Keratinocyte (primary cell): ENCODE measurements at regions not wholly inside any gene's neighbourhood (a gene's known extent, or its start where the extent isn't known, plus 50 kb on each side); places are given as distances from the start of the nearest gene placed in this dataset.

Experiments used
- DNase-seq: peaks from one replicate; pipeline ENCODE4 v3.0.0-alpha.2; 2011; ENCODE audit warnings: low read depth, missing footprints, low spot score
- FAIRE-seq: peaks from 2 replicates; lab custom pipeline; 2011; peaks lifted over from hg19 to GRCh38; lab: Jason Lieb, UNC
- H2AFZ ChIP-seq: 2 replicates; pipeline ENCODE4 v1.6.0; 2012; ENCODE audit warnings: low read length, control low read depth, inconsistent platforms; ENCODE audit not compliant: control insufficient read depth
- H3K27ac ChIP-seq: 2 replicates; pipeline ENCODE4 v1.5.1; 2011; ENCODE audit warnings: low read length; ENCODE audit not compliant: control insufficient read depth, insufficient read depth
- H3K27me3 ChIP-seq: 3 replicates; pipeline ENCODE4 v1.6.0; 2011; ENCODE audit warnings: low read length; ENCODE audit not compliant: control insufficient read depth, insufficient read depth; ENCODE audit errors: extremely low read depth
- H3K36me3 ChIP-seq, 2 experiments: 2 replicates in 1 of 2; 3 replicates in 1 of 2; pipeline ENCODE4 v1.5.1; 2011; ENCODE audit warnings: low read length in 2 of 2, mild to moderate bottlenecking in 1 of 2; ENCODE audit not compliant: control insufficient read depth in 2 of 2, insufficient read depth in 2 of 2; ENCODE audit errors: extremely low read depth in 1 of 2
- H3K4me1 ChIP-seq: 3 replicates; pipeline ENCODE4 v1.5.1; 2011; ENCODE audit warnings: low read length; ENCODE audit not compliant: control insufficient read depth, insufficient read depth; ENCODE audit errors: extremely low read depth
- H3K4me2 ChIP-seq: 3 replicates; pipeline ENCODE4 v1.6.0; 2011; ENCODE audit warnings: low read depth, low read length; ENCODE audit not compliant: control insufficient read depth, insufficient read depth; ENCODE audit errors: extremely low read depth
- H3K4me3 ChIP-seq, 3 experiments: fragments of 200-600 bp in 1 of 3; sonication (generic) in 1 of 3; 2 replicates in 2 of 3; 3 replicates in 1 of 3; pipeline ENCODE4 v1.5.1; 2011 to 2016; ENCODE audit warnings: low read length in 3 of 3, mild to moderate bottlenecking in 3 of 3, control low read depth in 2 of 3, inconsistent platforms in 1 of 3, low read depth in 1 of 3, mixed read lengths in 1 of 3, mixed run types in 1 of 3, moderate library complexity in 1 of 3; ENCODE audit not compliant: control insufficient read depth in 2 of 3, insufficient read depth in 2 of 3; ENCODE audit errors: extremely low read depth in 1 of 3
- H3K79me2 ChIP-seq: 2 replicates; pipeline ENCODE4 v1.6.0; 2012; ENCODE audit warnings: low read length; ENCODE audit not compliant: control insufficient read depth, insufficient read depth
- H3K9ac ChIP-seq: 3 replicates; pipeline ENCODE4 v1.6.0; 2011; ENCODE audit warnings: low read length; ENCODE audit not compliant: control insufficient read depth, insufficient read depth; ENCODE audit errors: extremely low read depth
- H3K9me1 ChIP-seq: 3 replicates; pipeline ENCODE4 v1.6.0; 2011; ENCODE audit warnings: low read length; ENCODE audit not compliant: control insufficient read depth, insufficient read depth; ENCODE audit errors: extremely low read depth
- H3K9me3 ChIP-seq: 2 replicates; pipeline ENCODE4 v1.5.1; 2012; ENCODE audit warnings: low read depth, low read length; ENCODE audit not compliant: control insufficient read depth
- H4K20me1 ChIP-seq: 3 replicates; pipeline ENCODE4 v1.6.0; 2011; ENCODE audit warnings: low read length; ENCODE audit not compliant: control insufficient read depth, insufficient read depth; ENCODE audit errors: extremely low read depth
- CTCF ChIP-seq, 3 experiments: IDR thresholded peaks in 1 of 3; conservative IDR thresholded peaks in 1 of 3; optimal IDR thresholded peaks in 1 of 3; 2 replicates in 2 of 3; 3 replicates in 1 of 3; pipeline versions ENCODE3 to v1.5.1; 2011; ENCODE audit warnings: low read length in 3 of 3, mild to moderate bottlenecking in 3 of 3, moderate library complexity in 2 of 3, control low read depth in 1 of 3, inconsistent platforms in 1 of 3; ENCODE audit not compliant: insufficient read depth in 2 of 3; ENCODE audit errors: extremely low read depth in 1 of 3
- EZH2 ChIP-seq: IDR thresholded peaks from one replicate; pipeline ENCODE4 v1.6.1; 2012; ENCODE audit warnings: inconsistent platforms, mild to moderate bottlenecking, low read length, moderate library complexity
- dilution Hi-C: fragments of 300-500 bp; cut with MboI; formaldehyde crosslinking; loops from one replicate; pipeline ENCODE4 v1.7.0; 2020; ENCODE audit warnings: low sequenced_read_pairs; ENCODE audit not compliant: extremely low pct_ligation_motif_present

GRCh38 chr12:90027889-90028634, 319.4 kb upstream of the ATP2B1 start:
- H3K9me3 ChIP-seq: no peaks in the 10 kb centered on the region
- H2AFZ ChIP-seq: peak overlapping the region; percentile 31
- DNase-seq: no peak
- peak; percentile 83 for FAIRE-seq
- H3K4me2 ChIP-seq: peak overlapping the region; percentile 18
- peaks cover 19% of the 10 kb centered on the region for H3K4me1 ChIP-seq
- no peak overlapping the region for H3K27ac ChIP-seq
- H4K20me1 ChIP-seq: no peaks in the 10 kb centered on the region
- dilution Hi-C loops: no loop called here
- H3K4me3 ChIP-seq: no peak overlapping the region
- H3K79me2 ChIP-seq: no peaks in the 10 kb centered on the region
- H3K9ac ChIP-seq: no peak overlapping the region
- H3K36me3 ChIP-seq: no peaks in the 10 kb centered on the region
- no peaks in the 10 kb centered on the region for H3K27me3 ChIP-seq
- H3K9me1 ChIP-seq: no peaks in the 10 kb centered on the region
- TF ChIP-seq CTCF (optimal IDR thresholded peaks at IDR 0.05 in 1 of 3, IDR thresholded peaks at IDR 0.05 in 1 of 3, conservative IDR thresholded peaks at IDR 0.05 in 1 of 3; ENCODE audit: extremely low read depth in 1 of 3, insufficient read depth in 2 of 3, low read length in 3 of 3) (no peak), EZH2 (no peak)

GRCh38 chr12:90027041-90027440, 318.4 kb upstream of the ATP2B1 start:
- dilution Hi-C loops: no loop called here
- no peak for FAIRE-seq

More at GRCh38 chr12:90027041-90027440, 318.4 kb upstream of the ATP2B1 start:
- H3K4me1 ChIP-seq: peaks cover 20% of the 10 kb centered on the region
- H3K4me2 ChIP-seq: no peak overlapping the region
- no peak overlapping the region for H3K9ac ChIP-seq
- no peaks in the 10 kb centered on the region for H3K9me3 ChIP-seq
- H3K4me3 ChIP-seq: no peak overlapping the region
- no peaks in the 10 kb centered on the region for H4K20me1 ChIP-seq
- no peaks in the 10 kb centered on the region for H3K36me3 ChIP-seq
- H3K27ac ChIP-seq: no peak overlapping the region
- no peaks in the 10 kb centered on the region for H3K79me2 ChIP-seq
- DNase-seq: no peak
- no peaks in the 10 kb centered on the region for H3K9me1 ChIP-seq
- no peaks in the 10 kb centered on the region for H3K27me3 ChIP-seq
- no peak overlapping the region for H2AFZ ChIP-seq
- TF ChIP-seq CTCF (optimal IDR thresholded peaks at IDR 0.05 in 1 of 3, IDR thresholded peaks at IDR 0.05 in 1 of 3, conservative IDR thresholded peaks at IDR 0.05 in 1 of 3; ENCODE audit: extremely low read depth in 1 of 3, insufficient read depth in 2 of 3, low read length in 3 of 3): no peak
- no peak for TF ChIP-seq EZH2
